GM18511 (cell line): ENCODE measurements at regions not wholly inside any gene's neighbourhood (a gene's known extent, or its start where the extent isn't known, plus 50 kb on each side); places are given as distances from the start of the nearest gene placed in this dataset.
A peak's percentile ranks its signal among the peaks of the same experiment; 100 is the strongest.
"Not testable (repeated sequence)": the region's sequence is repeated elsewhere in the genome, so short reads cannot be mapped to it uniquely, and the experiment has no call there.

Experiments
- ATAC-seq: cut with Tn5 transposase; IDR thresholded peaks from one replicate; pipeline ENCODE4 v1.9.1; 2021; ENCODE audit warnings: mild to moderate bottlenecking, moderate library complexity; ENCODE audit not compliant: unreplicated experiment

DNA sequence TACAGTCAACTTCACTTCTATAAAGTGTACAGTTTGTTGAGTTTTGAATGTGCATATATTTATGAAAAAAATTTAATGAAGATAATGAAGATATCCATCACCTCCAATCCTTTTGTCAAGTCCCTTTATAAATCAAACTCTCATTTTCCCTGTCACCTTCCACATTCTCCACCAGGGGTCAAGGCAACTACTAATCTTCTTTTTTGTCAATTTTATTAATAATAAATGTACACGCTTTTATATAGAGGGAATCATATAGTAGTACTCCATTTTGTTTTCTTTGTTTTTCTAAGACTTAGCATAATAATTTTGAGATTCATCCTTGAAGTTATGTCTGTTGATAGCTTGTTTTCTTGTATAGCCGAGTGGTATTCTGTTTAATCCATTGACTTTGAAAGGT lies 1594.2 kb upstream of the PRMT6 start:
- ATAC-seq, result no peak

DNA sequence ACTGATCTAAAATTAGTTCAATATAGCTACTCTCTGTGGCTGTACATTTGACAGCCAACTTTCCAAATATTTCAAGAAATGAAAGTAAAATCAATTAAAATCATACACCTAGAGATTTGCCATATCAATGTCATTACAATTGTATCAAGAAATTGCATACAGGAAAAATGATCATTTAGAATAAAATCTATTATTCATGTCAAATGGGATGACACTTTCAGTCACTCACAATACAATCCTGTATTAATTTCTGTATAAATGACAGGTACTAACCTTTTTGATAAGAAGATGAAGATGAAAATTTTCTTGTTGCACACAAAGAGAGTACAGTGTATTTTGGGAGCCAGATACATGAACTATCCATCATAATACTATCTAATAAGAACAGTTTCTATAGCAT lies 1588.9 kb upstream of the PRMT6 start:
- no peak for ATAC-seq

DNA sequence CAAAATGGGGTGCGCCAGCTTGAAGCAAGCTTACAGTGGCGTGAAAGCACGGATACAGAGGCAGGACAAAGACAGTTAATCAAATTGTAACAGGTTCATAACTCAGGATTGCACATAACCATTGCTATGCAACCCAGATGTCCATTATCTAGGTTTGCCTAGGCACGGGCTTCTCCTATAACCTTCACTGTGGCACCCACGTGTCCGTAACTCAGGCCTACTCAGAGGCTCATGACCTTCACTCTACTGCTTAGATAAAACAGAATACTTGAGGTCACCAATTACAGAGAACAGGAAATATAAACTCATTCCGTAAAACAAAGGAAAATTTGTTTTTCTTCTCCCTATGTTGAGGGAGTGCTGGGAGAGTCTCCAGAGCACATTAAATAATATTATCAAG lies 1585.9 kb upstream of the PRMT6 start:
- not testable (repeated sequence) for ATAC-seq

DNA sequence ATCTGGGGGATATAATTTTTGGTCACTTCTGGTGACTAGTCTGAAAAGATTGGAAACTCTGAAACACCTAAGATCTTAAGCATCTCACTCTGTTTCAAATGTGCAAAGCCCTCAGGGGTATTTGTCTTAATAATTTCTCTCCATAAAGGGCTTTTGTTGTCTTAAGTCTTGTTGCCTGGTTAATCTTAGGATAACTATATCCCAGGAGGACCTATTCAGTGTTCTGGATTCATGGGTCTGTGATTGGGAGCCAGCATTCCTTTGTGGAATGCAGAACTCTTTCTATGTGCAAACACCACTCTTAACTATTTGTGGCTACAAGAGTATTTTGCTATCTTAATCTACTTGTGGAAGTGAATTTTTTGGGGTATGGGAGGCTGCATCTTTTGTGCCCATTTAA lies 1573.0 kb upstream of the PRMT6 start:
- ATAC-seq, result no peak

DNA sequence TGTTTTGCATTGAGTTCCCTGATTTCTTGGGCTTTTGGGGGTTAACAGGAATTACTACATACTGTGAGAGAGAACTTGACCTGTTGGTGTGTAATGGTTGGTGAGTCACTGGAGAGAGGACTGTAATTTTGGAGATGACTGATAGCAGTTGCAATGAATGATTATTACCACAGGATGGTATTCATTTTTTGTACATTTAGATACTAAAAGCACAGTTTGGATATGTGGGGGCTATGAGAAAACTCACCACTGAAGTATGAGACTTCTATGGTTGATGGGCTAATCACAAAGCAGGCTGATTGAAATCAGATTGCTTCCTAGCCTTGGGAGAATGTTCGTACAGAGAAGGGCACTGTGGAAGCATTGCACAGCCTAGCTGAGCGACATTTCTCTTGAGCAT lies 1571.3 kb upstream of the PRMT6 start:
- no peak for ATAC-seq

DNA sequence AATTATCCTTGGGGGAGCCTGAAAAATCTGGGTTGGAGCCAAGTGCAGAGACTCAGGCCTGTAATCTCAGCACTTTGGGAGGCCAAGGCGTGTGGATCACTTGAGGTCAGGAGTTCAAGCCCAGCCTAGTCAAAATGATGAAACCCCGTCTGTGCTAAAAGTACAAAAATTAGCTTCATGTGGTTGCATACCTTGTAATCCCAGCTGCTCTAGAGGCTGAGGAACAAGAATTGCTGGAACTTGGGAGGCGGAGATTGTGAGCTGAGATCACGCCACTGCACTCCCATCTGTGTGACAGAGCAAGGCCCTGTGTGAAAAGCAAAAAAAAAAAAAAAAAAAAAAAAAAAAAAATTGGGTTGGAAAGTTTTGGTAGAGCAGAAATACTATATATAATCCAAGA lies 1563.6 kb upstream of the PRMT6 start:
- no peak for ATAC-seq

DNA sequence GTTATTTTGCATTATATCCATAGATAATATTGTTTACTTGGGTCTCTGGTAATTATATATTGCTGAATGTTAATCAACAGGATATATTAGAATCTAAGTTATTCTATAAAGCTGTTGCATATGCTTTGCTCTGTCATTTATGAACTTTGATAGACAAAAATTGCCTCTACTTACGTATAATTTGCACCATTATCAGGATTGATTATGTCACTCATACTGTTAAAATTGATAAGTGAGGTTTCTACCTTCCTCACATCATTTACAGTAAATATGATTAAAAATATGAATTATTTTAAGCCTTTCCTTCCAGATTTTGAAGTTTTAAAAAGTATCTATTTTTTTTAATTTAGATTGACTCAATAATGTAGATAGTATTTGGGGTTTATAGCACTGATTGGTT lies 1540.4 kb upstream of the PRMT6 start:
- ATAC-seq, result no peak

DNA sequence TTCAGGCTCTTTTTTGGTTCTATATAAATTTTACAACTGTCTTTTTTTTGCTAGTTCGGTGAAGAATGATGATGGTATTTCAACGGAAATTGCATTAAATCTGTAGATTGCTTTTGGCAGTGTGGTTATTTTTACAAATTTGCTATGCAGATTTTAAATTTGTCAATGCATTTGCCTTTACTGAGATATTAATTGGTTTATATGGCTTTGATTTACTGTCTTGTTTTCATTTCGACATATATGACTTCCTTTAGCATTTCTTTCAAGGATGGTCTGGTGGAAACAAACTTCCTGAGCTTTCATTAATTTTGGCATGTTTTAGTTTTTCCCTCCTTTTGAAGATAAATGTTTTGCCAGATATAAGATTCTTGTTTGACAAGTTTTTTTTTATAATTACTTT lies 1522.5 kb upstream of the PRMT6 start:
- ATAC-seq, result no peak

DNA sequence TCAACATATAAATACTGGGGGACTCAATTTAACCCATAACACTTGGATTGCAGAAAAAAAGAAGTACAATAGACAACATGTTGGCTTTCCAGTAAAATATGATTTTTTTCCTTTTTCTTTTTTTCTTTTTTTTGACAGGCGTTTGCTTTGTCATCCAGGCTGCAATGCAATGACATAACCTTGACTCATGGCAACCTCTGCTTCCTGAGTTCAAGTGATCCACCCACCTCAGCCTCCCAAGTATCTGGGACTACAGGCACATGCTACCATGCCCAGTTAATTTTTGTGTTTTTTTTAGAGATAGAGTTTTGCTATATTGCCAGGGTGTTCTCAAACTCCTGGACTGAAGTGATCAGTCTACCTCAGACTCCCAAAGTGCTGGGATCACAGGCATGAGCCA lies 1512.0 kb upstream of the PRMT6 start:
- ATAC-seq, result no peak

DNA sequence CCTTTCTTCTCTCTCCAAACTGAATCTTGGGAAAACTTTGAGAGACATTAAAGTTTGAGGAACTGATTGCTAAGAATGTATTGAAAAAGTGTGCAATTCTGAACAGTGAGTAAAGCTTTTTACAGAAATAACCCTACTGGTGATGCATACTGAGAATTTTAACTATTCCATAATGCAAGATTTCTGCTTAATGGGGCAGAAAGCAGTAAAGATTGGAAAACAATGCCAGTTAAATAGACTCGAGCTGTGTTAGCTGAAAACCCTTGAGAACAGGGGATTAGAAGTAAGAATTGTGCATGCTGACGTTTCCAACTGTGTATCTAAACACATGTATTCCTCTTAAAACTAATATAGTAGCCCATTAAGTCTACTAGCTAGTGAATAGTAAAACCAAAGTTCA lies 1500.2 kb upstream of the PRMT6 start:
- no peak for ATAC-seq

DNA sequence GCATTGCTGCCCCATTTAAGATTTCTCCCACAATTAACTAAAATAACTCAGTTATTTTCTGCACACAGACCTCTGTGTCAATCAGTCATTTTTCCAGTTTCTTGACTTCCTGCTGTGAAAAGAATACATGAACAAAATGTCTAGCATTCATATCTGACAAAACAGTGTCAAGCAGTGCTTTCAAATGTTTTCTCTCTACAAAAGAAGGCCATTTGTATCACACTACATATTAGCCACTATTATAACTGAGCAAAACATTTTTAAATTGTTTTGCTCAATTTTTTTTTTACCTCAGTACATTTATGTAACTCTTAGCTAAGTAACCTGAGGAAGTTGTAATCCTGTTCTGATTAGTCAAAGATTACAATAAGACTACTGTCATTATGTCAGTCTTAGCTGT lies 1498.5 kb upstream of the PRMT6 start:
- ATAC-seq, result no peak

DNA sequence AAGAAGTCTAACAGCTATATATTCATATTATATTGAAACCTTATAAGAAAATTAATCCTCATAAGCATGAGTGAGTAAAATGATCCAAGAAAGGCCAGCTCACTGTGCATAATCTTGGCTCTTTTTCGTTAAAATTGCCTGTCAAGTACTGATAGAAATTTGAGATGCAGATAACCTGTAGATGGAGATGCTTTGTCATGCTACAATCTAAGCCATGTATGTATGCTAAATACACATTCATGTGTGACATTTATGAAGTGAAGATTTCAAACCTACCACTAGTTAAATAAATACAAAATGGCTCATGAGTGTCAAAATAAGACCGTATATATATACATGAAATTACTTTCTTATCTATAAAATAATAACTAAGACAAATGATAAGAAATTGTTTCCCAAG lies 1491.5 kb upstream of the PRMT6 start:
- no peak for ATAC-seq

DNA sequence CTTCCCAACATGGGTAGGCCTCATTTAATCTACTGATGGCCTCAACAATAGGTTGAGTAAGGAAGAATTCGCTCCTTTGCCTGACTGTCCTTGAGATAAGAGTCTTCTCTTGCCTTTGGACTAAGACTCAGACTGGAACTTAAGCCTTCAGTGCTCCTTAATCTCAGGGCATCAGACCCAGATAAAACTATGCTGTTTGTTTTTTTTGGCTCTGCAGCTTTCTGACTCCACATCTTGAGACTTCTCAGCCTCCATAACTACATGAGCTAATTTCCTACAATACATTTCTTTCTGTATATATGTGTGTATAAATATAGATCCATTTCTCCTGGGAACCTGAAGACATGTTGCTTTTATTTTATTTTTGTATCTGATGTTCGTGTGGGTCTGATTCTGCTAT lies 1470.7 kb upstream of the PRMT6 start:
- ATAC-seq, result no peak

DNA sequence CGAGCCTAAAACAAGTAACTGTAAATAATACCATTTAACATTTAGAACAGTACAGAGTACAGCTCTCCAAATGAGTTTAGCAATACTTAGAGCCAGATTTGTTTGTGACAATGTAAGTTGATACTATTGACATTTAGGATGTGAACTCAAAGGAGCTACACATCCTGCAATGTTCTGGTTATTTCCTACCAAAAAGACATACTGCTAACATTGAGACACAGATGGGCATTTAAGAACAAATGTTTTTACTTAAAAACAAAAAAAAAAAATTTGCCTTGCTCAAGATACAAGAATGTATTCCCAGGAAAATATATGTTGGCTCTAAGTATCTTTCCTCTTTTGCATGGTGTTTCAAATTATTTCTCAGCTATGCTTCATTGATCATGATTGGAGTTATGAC lies 1464.8 kb upstream of the PRMT6 start:
- ATAC-seq, result no peak

DNA sequence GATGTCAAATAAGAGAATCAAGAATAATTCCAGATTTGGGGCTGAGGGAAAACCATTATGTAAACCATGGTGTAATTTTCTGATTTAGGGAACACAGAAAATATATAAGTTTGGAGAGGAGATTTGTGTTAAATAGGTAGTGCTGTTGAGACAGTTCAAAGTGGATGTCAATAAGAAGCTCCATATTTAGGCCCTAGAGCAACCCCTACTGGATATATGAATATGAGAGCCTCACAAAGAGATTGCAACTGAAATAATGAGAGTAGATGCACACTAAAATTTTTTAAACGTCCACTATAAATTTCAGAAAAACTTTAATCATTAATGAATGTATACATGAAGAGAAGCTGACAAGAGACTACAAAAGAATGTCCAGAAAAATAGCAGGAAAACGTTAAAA lies 1447.8 kb upstream of the PRMT6 start:
- ATAC-seq, result no peak

DNA sequence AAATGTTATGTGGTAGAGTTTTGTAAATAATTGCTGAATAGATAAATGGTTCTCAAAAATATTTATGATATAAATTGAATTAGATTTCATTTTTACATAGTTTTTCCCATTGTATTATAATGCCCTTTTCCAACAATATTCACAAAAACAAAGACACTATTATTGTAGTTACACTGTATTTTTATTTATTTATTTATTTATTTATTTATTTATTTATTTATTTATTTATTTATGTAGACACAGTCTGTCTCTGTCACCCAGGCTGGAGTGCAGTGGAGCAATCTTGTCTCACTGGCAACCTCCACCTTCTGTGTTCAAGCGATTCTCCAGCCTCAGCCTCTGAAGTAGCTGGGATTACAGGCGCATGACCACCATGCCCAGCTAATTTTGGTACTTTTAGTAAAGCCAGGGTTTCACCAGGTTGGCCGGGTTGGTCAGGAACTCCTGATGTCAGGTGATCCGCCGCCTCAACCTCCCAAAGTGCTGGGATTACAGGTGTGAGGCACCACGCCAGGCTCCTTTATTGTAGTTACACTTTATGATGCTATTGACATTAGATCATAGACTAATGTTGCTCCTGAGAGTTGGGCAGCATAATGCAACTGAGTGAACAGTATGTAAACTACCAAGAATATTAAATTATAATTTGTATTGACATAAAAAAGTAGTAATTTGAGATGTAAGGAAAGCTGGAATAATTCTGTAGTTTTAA lies 1430.0 kb upstream of the PRMT6 start:
- no peak for ATAC-seq

DNA sequence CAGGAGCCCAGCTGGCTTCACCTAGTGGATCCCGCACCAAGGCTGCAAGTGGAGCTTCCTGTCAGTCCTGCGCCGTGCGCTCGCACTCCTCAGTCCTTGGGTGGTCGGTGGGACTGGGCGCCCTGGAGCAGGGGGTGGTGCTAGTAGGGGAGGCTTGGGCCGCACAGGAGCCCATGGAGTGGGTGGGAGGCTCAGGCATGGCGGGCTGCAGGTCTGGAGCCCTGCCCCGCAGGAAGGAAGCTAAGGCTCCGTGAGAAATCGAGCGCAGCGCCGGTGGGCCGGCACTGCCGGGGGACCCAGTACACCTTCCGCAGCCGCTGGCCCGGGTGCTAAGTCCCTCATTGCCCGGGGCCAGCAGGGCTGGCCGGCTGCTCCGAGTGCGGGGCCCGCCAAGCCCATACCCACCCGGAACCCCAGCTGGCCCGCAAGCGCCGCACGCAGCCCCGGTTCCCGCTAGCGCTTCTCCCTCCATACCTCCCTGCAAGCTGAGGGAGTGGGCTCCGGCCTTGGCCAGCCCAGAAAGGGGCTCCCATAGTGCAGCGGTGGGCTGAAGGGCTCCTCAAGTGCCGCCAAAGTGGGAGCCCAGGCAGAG lies 1425.2 kb upstream of the PRMT6 start:
- ATAC-seq, result not testable (repeated sequence)

DNA sequence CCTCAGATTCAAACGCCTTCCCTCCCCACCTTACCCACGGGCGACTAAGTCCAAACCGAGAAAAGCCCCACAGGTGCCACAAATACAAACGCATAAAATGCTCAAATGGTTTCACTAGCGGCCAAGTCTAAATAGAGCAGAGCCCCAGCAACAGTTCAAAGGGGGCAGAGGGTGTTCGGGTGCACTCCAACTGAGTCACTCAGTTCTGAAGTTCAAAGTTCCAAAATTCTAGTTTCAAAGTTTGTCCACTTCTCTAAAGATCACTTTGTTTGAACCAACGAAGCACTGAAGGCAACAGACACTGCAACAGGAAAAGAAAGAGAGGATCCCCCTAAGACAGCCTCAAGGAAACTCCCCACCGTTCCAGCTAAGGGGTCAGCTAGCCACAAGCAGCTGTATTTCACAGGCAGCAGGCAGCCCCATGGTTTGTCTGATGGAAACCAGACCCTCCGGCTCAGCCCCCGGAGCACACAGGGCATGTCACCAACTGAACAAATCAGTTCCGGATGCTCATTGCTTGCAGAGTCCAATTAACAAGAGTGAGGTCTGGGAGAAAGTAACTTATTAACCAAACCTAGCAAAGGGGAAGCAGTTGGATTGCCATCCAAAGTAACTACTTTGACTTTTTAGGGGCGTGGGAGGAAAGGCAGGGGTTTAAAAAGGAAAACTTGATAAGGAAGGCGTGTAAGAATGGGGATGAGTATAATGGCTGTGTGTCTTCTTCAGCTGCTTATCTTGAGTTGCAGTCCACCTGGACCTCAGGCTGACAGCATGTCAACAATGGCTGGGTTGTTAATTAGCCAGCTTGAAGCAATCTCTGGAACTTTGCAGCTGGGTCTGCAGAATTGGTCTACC lies 1423.9 kb upstream of the PRMT6 start:
- no peak for ATAC-seq

DNA sequence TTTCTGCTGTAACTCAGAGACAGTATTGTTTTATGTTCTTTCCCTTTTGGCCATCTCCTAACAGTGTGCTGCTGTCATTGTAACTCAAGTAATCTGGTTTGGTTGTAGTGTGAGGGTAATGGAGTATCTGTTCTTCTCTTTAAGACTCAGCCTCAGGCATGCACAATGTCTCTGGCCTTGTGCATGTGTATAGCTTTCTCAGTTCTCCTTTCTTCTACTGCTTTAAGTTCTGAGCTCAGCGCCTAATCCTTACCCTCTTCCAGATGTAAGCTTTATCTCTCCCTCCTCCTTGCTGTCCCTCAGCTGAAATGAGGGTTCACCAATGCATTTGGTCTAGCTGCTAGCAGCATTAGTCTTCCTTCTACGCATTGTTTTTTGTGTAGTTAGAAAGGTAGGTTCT lies 1420.4 kb upstream of the PRMT6 start:
- peak; percentile 66 for ATAC-seq

DNA sequence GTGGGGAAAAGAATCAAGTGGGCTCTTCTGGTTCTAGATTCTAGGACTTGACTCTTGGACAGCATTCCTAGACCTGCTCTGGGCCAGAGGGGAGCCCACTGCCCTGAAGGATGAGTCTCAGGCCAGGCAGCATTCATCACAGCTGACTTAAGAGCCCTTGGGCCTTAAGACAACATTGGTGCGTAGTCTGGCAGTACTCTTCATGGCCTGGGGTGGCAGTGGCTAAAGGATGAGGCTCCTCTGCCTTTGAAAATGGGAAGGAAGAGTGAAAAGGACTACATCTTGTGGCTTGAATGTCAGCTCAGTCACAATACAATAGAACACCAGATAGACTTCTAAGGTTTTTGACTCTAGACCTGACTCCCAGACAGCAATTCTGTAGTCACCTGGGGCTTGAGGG lies 1415.1 kb upstream of the PRMT6 start:
- no peak for ATAC-seq

DNA sequence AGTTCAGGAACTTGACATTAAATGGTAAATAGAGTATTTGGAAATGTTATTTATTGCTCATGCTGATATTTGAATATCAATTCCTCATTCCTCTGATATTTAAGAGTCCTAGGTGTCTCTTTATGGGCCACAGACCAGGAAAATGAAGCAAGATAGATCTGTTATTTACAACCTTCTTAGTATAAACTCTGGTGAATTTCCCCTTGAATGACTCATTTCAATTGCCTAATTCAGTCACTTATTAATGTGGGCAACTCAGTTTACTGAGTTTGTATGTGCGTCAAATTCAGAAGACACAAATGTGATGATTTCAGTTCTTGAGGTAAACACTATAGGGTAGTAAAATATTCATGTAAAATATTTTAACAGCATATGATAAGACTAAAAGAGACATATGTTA lies 1404.4 kb upstream of the PRMT6 start:
- ATAC-seq, result no peak

DNA sequence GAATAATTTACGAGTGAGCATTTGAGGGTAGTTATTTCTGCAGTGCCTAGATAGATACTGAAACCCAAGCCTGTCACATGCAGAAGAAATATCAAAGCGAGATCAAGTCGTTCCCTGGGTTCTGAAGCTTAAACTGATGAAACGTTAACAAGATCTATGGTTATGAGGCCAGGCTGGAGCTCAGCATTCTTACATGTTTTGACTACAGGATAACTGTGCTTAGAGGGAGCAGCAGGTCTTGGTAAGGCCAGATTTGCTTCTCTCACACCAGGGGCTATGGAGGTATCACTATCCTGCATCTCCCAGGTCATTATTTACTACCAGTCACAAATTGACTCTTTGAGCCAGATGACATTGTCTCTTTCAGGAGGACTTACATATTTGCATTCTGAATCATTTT lies 1401.4 kb upstream of the PRMT6 start:
- no peak for ATAC-seq
